Neural progenitor cell (in vitro differentiated cells): ENCODE measurements at regions not wholly inside any gene's neighbourhood (a gene's known extent, or its start where the extent isn't known, plus 50 kb on each side); places are given as distances from the start of the nearest gene placed in this dataset.

ENCODE experiments used
- EZH2 ChIP-seq: fragments of 200-600 bp; sonication (generic); IDR thresholded peaks from 2 replicates; pipeline ENCODE4 v1.6.1; 2017; ENCODE audit warnings: antibody characterized with exemption, mild to moderate bottlenecking, moderate library complexity
- EZH2phosphoT487 ChIP-seq: fragments of 200-600 bp; sonication (generic); IDR thresholded peaks from 2 replicates; pipeline ENCODE4 v1.6.1; 2017; ENCODE audit warnings: antibody characterized with exemption
- TF ChIP-seq, protein P1 (sequence below): fragments of 200-600 bp; sonication (generic); IDR thresholded peaks from 2 replicates; pipeline ENCODE4 v1.5.1; 2017; ENCODE audit warnings: antibody characterized with exemption, mild to moderate bottlenecking

DNA sequence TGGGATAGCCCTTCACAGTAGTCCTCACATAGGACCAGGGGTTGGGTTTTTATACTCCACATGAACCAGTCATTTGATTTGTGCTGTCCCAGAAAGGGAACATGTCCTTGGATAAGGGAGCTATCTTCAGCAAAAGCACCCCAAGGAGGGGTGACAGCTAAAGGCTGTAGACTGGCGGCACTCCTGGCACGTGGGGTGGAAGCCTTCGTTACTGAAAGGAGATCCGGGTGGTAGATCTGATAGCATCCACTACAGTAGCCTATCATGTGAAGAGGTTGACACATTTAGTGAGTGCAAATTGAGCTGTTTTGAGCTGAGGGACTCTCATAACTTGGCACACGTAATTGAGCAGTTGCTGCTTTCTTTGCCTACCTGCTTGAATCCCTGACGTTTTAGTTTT, 588.8 kb upstream of the GOLIM4 start:
- TF ChIP-seq EZH2phosphoT487, result no peak
- TF ChIP-seq EZH2, result no peak
- TF ChIP-seq, protein P1, sequence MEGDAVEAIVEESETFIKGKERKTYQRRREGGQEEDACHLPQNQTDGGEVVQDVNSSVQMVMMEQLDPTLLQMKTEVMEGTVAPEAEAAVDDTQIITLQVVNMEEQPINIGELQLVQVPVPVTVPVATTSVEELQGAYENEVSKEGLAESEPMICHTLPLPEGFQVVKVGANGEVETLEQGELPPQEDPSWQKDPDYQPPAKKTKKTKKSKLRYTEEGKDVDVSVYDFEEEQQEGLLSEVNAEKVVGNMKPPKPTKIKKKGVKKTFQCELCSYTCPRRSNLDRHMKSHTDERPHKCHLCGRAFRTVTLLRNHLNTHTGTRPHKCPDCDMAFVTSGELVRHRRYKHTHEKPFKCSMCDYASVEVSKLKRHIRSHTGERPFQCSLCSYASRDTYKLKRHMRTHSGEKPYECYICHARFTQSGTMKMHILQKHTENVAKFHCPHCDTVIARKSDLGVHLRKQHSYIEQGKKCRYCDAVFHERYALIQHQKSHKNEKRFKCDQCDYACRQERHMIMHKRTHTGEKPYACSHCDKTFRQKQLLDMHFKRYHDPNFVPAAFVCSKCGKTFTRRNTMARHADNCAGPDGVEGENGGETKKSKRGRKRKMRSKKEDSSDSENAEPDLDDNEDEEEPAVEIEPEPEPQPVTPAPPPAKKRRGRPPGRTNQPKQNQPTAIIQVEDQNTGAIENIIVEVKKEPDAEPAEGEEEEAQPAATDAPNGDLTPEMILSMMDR, result no peak
